ENCODE measurements at regions not wholly inside any gene's neighbourhood (a gene's known extent, or its start where the extent isn't known, plus 50 kb on each side); places are given as distances from the start of the nearest gene placed in this dataset.

- WGBS, 3 donors = 37 to 60% (median 56%) methylated on average over 1 of the region's 1 CpG
- H3K9me3 ChIP-seq = no peaks in the 10 kb centered on the region
- no peaks in the 10 kb centered on the region for H3K27me3 ChIP-seq (ENCODE audit: insufficient read depth in 3 of 3, low read length in 2 of 3)
- H3K4me1 ChIP-seq = no peaks in the 10 kb centered on the region
- no peak for TF ChIP-seq CTCF (IDR thresholded peaks at IDR 0.05)
- no peak overlapping the region for H3K27ac ChIP-seq
- no peak overlapping the region for H3K4me3 ChIP-seq
- DNase-seq (no peak), ATAC-seq (no peak)
- H3K36me3 ChIP-seq (ENCODE audit: insufficient read depth in 1 of 2, low read depth in 1 of 2) = no peaks in the 10 kb centered on the region
- intact Hi-C loops (cut with DNase I) = no loop called here
These were observed 856.6 kb upstream of the KLHL1 start for GRCh38 chr13:70964874-70965273.

DNA sequence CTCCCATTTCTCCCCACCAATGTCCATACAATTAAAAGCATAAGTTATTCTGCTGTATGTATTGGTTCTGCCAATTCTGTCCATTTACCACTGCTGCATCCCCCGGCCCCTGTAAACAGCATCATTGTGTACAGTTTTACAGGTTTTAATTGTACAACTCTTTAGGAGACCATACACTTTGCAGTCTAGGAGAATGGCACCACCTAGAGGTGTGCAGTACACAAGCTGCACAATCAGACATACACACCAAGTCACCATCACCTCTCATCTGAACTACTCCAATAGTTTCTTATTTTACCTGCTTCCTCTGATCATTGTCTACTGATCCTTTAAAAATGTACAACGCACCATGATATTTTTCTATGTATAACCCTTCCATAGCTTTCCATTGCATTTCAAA, 855.9 kb upstream of the KLHL1 start:
- TF ChIP-seq CTCF (IDR thresholded peaks at IDR 0.05) = no peak
- no peak overlapping the region for H3K4me3 ChIP-seq
- H3K36me3 ChIP-seq (ENCODE audit: insufficient read depth in 1 of 2, low read depth in 1 of 2) = no peaks in the 10 kb centered on the region
- WGBS, 3 donors = 89 to 95% (median 93%) methylated on average over 2 of the region's 2 CpGs
- no peaks in the 10 kb centered on the region for H3K27me3 ChIP-seq (ENCODE audit: insufficient read depth in 3 of 3, low read length in 2 of 3)
- H3K9me3 ChIP-seq = no peaks in the 10 kb centered on the region
- no peak for ATAC-seq
- no peak overlapping the region for H3K27ac ChIP-seq
- no peak for DNase-seq
- H3K4me1 ChIP-seq = no peaks in the 10 kb centered on the region
- intact Hi-C loops (cut with DNase I) = no loop called here

DNA sequence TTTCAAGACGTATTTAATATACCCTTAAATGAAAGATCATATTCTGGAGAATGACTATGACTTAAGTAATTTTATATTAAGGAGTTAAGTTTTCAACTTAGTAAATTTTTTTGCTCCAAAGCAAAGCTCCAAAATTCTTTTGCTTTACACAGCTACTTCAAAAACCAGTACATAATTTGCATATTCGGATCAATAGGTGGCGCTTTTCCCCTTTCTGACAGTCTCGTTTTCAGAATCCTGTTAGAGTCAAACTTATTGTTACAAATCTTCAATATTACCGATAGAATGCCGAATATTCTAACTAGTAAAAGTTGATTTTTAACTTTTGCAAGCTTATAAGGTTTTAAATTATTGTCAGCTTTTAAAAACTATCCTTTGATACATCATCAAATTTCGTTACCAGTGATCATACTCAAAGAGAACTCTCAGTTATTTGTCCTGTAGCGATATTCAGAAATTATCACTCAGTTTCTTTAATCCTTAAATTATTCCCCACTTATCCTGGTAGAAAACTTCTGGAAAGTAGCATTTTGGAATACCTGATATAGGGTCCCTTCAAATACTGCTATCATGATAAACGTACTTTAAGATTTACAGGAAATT, 852.7 kb upstream of the KLHL1 start:
- intact Hi-C loops (cut with DNase I) = no loop called here
- H3K36me3 ChIP-seq (ENCODE audit: insufficient read depth in 1 of 2, low read depth in 1 of 2) = no peaks in the 10 kb centered on the region
- DNase-seq = no peak
- H3K27me3 ChIP-seq (ENCODE audit: insufficient read depth in 3 of 3, low read length in 2 of 3) = no peaks in the 10 kb centered on the region
- ATAC-seq = no peak
- H3K4me1 ChIP-seq = no peaks in the 10 kb centered on the region
- no peak overlapping the region for H3K27ac ChIP-seq
- H3K4me3 ChIP-seq = no peak overlapping the region
- peak; percentile 37 for TF ChIP-seq CTCF (IDR thresholded peaks at IDR 0.05)
- WGBS, 3 donors = 36 to 39% (median 37%) methylated on average over 9 of the region's 9 CpGs
- no peaks in the 10 kb centered on the region for H3K9me3 ChIP-seq

- ATAC-seq = no peak
- TF ChIP-seq CTCF (IDR thresholded peaks at IDR 0.05) = no peak
- WGBS, 3 donors = 86 to 90% (median 87%) methylated on average over 4 of the region's 4 CpGs
These were observed 851.0 kb upstream of the KLHL1 start for GRCh38 chr13:70959035-70959775.

More at GRCh38 chr13:70959035-70959775, 851.0 kb upstream of the KLHL1 start:
- DNase-seq = no peak
- no peak overlapping the region for H3K4me3 ChIP-seq
- intact Hi-C loops (cut with DNase I) = no loop called here
- H3K27ac ChIP-seq = no peak overlapping the region
- no peaks in the 10 kb centered on the region for H3K36me3 ChIP-seq (ENCODE audit: insufficient read depth in 1 of 2, low read depth in 1 of 2)
- H3K27me3 ChIP-seq (ENCODE audit: insufficient read depth in 3 of 3, low read length in 2 of 3) = no peaks in the 10 kb centered on the region
- no peaks in the 10 kb centered on the region for H3K4me1 ChIP-seq
- no peaks in the 10 kb centered on the region for H3K9me3 ChIP-seq
